Tibial nerve (tissue), 3 donors: ENCODE measurements at regions not wholly inside any gene's neighbourhood (a gene's known extent, or its start where the extent isn't known, plus 50 kb on each side); places are given as distances from the start of the nearest gene placed in this dataset.

Experiments
- CTCF ChIP-seq, 5 experiments: fragments of 200-600 bp in 3 of 5; fragments of 450-650 bp in 2 of 5; sonication (generic) in 3 of 5; IDR thresholded peaks; one replicate each; pipeline ENCODE4 v1.5.1; 2016 to 2019; ENCODE audit warnings: antibody characterized with exemption in 5 of 5, mild to moderate bottlenecking in 3 of 5, moderate library complexity in 2 of 5
- POLR2A ChIP-seq, 2 donors: fragments of 450-650 bp; IDR thresholded peaks; one replicate each; pipeline ENCODE4 v1.6.1; 2017; ENCODE audit warnings: antibody characterized with exemption in 2 of 2, mild to moderate bottlenecking in 2 of 2, moderate library complexity in 2 of 2

GRCh38 chr6:81938991-81939732, 186.7 kb upstream of the TENT5A start:
- no peak for TF ChIP-seq CTCF (IDR thresholded peaks at IDR 0.05)
- no peak for TF ChIP-seq POLR2A (IDR thresholded peaks at IDR 0.05)
